ENCODE measurements at regions not wholly inside any gene's neighbourhood (a gene's known extent, or its start where the extent isn't known, plus 50 kb on each side); places are given as distances from the start of the nearest gene placed in this dataset.

GRCh38 chr5:100311806-100312205 lies 223.4 kb upstream of the FAM174A start:
- Histone ChIP-seq H2BK20ac (ENCODE audit: low read depth, low read length, poor library complexity, severe bottlenecking) (no peak overlapping the region), H3K56ac (ENCODE audit: insufficient read length, low read depth, low read length) (no peak overlapping the region), H2AFZ (ENCODE audit: low read length) (no peak overlapping the region), H3K79me1 (ENCODE audit: insufficient read depth, low read depth, low read length, poor library complexity, severe bottlenecking) (no peaks in the 10 kb centered on the region), H2BK15ac (ENCODE audit: low read depth, low read length) (no peak overlapping the region), H4K5ac (ENCODE audit: insufficient read length, low read depth, low read length) (no peak overlapping the region), H3K4me1 (ENCODE audit: insufficient read depth, low read length) (no peaks in the 10 kb centered on the region), H3K18ac (ENCODE audit: insufficient read length, low read depth, low read length) (no peak overlapping the region), H3K27me3 (ENCODE audit: insufficient read depth, low read length) (no peaks in the 10 kb centered on the region), H3K14ac (ENCODE audit: insufficient read depth, low read length) (no peak overlapping the region), H2BK120ac (ENCODE audit: low read depth, low read length, poor library complexity, severe bottlenecking) (no peak overlapping the region), H2AK5ac (ENCODE audit: insufficient read length, low read length) (no peak overlapping the region), H2BK5ac (ENCODE audit: insufficient read length, low read length) (no peak overlapping the region), H3K9me3 (ENCODE audit: control insufficient read depth, low read depth, low read length) (no peaks in the 10 kb centered on the region), H2BK12ac (ENCODE audit: insufficient read length, low read depth, low read length) (no peak overlapping the region), H3T11ph (ENCODE audit: low read length) (no peak overlapping the region), H4K8ac (replicated peaks; ENCODE audit: insufficient read length, low read depth, low read length) (no peak overlapping the region), H3K9ac (ENCODE audit: extremely low read depth, insufficient read length, low read length) (no peak overlapping the region), H3K4me2 (ENCODE audit: insufficient read depth, insufficient read length, low read length) (no peak overlapping the region), H4K91ac (ENCODE audit: insufficient read length, low read depth, low read length) (no peak overlapping the region), H3K27ac (ENCODE audit: insufficient read length, low read depth, low read length) (no peak overlapping the region), H3K23ac (ENCODE audit: insufficient read length, low read depth, low read length) (no peak overlapping the region), H3K79me2 (ENCODE audit: insufficient read depth, low read length) (no peaks in the 10 kb centered on the region), H4K20me1 (ENCODE audit: control insufficient read depth, insufficient read depth, insufficient read length) (no peaks in the 10 kb centered on the region), H3K4ac (ENCODE audit: low read depth, low read length) (no peak overlapping the region), H3K23me2 (ENCODE audit: insufficient read length, low read depth, low read length, poor library complexity, severe bottlenecking) (no peaks in the 10 kb centered on the region)
- Mint-ChIP-seq H3K9me3 (peaks cover 0 to 8% of the 10 kb centered on the region in 2 experiments; a peak in 4 of 5 replicates), H3K36me3 (ENCODE audit: insufficient read depth in 1 of 3, low read depth in 3 of 3) (no peaks in the 10 kb centered on the region), H3K4me3 (no peak overlapping the region), H3K4me1 (no peaks in the 10 kb centered on the region), H3K27ac (no peak overlapping the region), H3K27me3 (ENCODE audit: low read depth) (no peaks in the 10 kb centered on the region)
- DNase-seq, result no peak
- TF ChIP-seq, protein P1, sequence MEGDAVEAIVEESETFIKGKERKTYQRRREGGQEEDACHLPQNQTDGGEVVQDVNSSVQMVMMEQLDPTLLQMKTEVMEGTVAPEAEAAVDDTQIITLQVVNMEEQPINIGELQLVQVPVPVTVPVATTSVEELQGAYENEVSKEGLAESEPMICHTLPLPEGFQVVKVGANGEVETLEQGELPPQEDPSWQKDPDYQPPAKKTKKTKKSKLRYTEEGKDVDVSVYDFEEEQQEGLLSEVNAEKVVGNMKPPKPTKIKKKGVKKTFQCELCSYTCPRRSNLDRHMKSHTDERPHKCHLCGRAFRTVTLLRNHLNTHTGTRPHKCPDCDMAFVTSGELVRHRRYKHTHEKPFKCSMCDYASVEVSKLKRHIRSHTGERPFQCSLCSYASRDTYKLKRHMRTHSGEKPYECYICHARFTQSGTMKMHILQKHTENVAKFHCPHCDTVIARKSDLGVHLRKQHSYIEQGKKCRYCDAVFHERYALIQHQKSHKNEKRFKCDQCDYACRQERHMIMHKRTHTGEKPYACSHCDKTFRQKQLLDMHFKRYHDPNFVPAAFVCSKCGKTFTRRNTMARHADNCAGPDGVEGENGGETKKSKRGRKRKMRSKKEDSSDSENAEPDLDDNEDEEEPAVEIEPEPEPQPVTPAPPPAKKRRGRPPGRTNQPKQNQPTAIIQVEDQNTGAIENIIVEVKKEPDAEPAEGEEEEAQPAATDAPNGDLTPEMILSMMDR (conservative IDR thresholded peaks at IDR 0.05), result no peak
- no CpG with 5 or more reads among the region's 1 CpG for WGBS (ENCODE audit: extremely low coverage, insufficient read length, low lambda C conversion rate)
